ENCODE measurements at regions not wholly inside any gene's neighbourhood (a gene's known extent, or its start where the extent isn't known, plus 50 kb on each side); places are given as distances from the start of the nearest gene placed in this dataset.

DNA sequence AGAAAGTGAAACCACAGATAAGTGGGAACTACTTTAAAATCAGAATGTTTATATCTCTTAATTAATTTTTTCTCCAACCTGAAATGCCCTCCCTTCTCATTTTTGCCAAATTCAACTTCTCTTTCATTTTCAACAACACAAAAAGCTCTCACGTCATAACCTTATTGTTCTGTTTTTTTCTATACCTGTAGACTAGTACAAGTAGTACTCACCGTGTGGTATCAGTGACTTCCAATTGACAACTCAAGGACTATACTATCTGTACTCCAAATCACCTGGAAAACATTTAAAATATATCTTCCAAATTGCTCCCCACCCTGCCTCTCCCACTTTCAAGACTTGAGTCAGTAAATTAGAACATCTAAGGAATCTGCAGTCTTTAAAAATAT is 72.8 kb upstream of the ZNF280D start:
- no peak for TF ChIP-seq CTCF (IDR thresholded peaks at IDR 0.05)
- TF ChIP-seq POLR2A (IDR thresholded peaks at IDR 0.05) = no peak
